DMS79 (cell line): ENCODE measurements at regions not wholly inside any gene's neighbourhood (a gene's known extent, or its start where the extent isn't known, plus 50 kb on each side); places are given as distances from the start of the nearest gene placed in this dataset.
"Not testable (repeated sequence)": the region's sequence is repeated elsewhere in the genome, so short reads cannot be mapped to it uniquely, and the experiment has no call there.

ENCODE experiments used
- DNase-seq: peaks from one replicate; lab custom pipeline; 2025; lab: John Stamatoyannopoulos, UW

- no peak for DNase-seq
Observed at GRCh38 chr5:152178350-152178699, 226.8 kb downstream of the NMUR2 start.

GRCh38 chr5:152177626-152178349, 227.3 kb downstream of the NMUR2 start:
- no peak for DNase-seq

- no peak for DNase-seq
Observed at GRCh38 chr5:152171888-152172287, 233.2 kb downstream of the NMUR2 start.

GRCh38 chr5:152170350-152170749, 234.7 kb downstream of the NMUR2 start:
- DNase-seq, result no peak

- DNase-seq, result no peak
Observed at GRCh38 chr5:152164860-152165259, 240.2 kb upstream of the GLRA1 start.

GRCh38 chr5:152159894-152160293, 235.2 kb upstream of the GLRA1 start:
- not testable (repeated sequence) for DNase-seq

- not testable (repeated sequence) for DNase-seq
Observed at GRCh38 chr5:152154452-152154851, 229.8 kb upstream of the GLRA1 start.

- no peak for DNase-seq
Observed at GRCh38 chr5:152151940-152152339, 227.3 kb upstream of the GLRA1 start.

GRCh38 chr5:152151113-152151512, 226.5 kb upstream of the GLRA1 start:
- no peak for DNase-seq

- no peak for DNase-seq
Observed at GRCh38 chr5:152147286-152147685, 222.6 kb upstream of the GLRA1 start.

GRCh38 chr5:152146566-152146965, 221.9 kb upstream of the GLRA1 start:
- DNase-seq, result no peak

- no peak for DNase-seq
Observed at GRCh38 chr5:152144556-152144955, 219.9 kb upstream of the GLRA1 start.

GRCh38 chr5:152144030-152144429, 219.4 kb upstream of the GLRA1 start:
- DNase-seq, result no peak

GRCh38 chr5:152142840-152143469, 218.3 kb upstream of the GLRA1 start:
- DNase-seq, result no peak

- no peak for DNase-seq
Observed at GRCh38 chr5:152140347-152140746, 215.7 kb upstream of the GLRA1 start.

GRCh38 chr5:152137063-152137462, 212.4 kb upstream of the GLRA1 start:
- no peak for DNase-seq

GRCh38 chr5:152136321-152136720, 211.7 kb upstream of the GLRA1 start:
- DNase-seq, result no peak

- DNase-seq, result no peak
Observed at GRCh38 chr5:152135827-152136226, 211.2 kb upstream of the GLRA1 start.

- DNase-seq, result no peak
Observed at GRCh38 chr5:152125661-152126205, 201.1 kb upstream of the GLRA1 start.

- DNase-seq, result no peak
Observed at GRCh38 chr5:152124409-152125041, 199.9 kb upstream of the GLRA1 start.

- DNase-seq, result no peak
Observed at GRCh38 chr5:152118676-152119470, 194.2 kb upstream of the GLRA1 start.

GRCh38 chr5:152116934-152117333, 192.3 kb upstream of the GLRA1 start:
- DNase-seq, result no peak
